RPMI7951 (cell line): ENCODE measurements at regions not wholly inside any gene's neighbourhood (a gene's known extent, or its start where the extent isn't known, plus 50 kb on each side); places are given as distances from the start of the nearest gene placed in this dataset.

Source experiments
- DNase-seq: peaks from one replicate; pipeline ENCODE4 v3.0.0-alpha.2; 2012; ENCODE audit warnings: low read depth

DNA sequence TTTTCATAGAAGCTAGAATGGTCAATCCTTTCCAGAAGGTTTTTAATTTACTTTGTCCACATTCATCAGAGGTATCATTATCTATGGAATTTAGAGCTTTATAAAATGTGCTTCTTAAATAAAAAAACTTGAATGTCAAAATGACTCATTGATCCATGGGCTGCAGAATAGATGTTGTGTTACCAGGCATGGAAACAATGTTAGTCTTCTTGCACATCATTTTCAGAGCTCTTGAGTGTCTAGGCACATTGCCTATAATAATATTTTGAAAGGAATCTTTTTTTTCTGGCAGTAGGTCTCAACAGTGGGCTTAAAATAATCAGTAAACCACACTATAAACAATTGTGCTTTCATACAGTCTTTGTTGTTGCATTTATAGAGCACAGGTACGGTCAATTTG is 200.3 kb downstream of the FAT4 start:
- no peak for DNase-seq

DNA sequence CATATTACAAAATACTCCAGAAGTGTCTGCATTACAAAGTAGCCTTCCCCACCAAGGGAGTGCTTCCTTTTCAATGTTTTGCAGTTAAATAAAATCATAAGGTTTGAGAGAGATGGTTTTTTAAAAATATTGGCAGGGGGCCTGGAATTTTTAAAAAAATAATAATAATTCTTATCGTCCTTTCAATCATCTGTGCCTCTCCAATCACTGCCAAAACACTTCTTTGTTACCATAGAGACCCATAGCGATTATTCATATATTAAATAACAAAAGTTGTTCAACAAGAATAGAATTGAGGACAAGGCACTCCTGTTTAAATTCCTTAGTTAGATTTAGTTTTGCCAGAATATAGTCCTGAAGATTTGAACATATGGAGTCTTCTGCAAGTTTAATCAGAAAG is 203.1 kb downstream of the FAT4 start:
- DNase-seq = no peak

DNA sequence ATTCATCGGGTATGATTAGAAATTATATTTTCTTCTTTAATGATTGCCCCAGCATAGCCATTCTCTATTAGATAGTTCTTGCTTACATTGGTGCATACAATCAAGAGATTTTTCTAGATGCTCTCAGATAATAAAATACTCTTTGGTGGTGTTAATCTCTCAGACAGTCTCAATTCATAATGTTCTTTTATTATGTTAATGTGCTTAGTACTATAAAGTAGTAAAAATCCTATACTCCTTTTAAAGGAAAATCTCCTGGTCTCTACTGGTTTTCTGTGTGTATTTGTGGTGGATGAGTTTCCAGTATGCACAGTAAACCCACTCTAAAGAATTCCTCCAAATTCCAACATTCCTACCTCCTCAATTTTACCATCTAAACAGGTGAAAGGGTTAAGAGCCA is 203.5 kb downstream of the FAT4 start:
- no peak for DNase-seq

DNA sequence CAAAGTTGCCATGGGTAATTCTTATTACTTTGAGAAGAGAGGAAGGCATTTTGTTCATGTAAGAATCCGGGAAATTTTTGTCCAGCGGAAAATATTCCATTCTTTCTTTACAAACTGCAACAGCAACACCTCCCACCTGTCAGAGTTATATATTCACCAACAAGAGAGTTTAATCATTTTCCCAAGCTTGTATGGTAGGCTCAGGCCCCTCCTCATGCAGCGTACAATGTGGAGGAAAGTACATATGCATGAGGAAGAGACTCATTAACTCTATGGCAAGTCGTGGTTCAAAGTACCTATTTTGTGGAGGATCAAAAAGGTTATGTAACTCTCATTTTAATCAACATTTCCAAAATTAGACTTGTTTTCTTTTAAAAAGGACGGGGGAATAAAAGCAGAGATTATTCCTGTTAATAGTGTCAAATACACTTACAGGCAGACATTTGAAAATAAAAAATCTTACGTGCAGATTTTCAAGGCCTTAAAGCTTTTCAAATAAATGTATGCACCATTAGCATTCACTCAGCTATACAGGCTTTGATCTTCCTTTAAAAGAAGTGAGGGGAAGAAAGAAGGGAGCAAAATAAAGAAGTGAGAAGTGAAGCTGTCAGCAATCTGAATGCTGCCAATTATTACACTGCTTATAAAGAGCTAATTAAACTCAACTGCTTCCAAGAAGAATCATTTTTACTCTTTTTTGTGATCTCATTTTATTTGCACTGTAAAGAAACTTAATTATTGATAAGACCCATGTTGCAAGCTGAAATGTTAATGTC is 204.8 kb downstream of the FAT4 start:
- no peak for DNase-seq

DNA sequence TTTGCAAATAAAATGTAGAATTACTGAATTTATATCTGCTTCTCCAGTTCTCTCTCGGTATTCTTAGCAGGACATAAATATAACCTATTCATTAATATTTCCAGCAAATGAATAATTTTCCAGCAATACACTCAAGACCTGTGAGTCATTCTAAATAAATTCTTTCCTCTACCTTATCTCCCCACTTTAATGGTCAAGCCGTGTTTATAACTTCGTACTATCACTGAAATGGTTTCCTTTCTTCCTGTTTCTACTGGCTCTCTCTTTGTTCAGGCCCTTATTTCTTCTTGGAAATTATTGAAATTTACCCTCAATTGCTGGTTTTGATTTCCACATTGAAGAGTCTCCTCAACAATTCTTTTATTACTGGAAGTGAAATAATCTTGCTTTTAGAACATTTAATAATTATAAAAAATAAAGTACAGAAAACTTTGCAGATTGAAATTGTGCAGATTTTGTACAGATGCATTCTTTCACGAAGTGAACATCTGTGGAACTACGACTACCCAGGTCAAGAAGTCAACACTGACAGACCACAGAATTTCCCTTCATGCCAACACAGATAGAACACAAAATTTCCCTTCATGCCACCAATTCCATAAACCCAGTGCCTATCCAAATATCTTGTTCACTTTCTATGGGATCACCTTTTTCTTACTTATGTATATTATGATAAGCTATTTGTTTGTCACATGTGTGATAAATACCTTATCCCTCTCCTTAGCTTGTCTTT is 205.7 kb downstream of the FAT4 start:
- DNase-seq = peak; percentile 3

DNA sequence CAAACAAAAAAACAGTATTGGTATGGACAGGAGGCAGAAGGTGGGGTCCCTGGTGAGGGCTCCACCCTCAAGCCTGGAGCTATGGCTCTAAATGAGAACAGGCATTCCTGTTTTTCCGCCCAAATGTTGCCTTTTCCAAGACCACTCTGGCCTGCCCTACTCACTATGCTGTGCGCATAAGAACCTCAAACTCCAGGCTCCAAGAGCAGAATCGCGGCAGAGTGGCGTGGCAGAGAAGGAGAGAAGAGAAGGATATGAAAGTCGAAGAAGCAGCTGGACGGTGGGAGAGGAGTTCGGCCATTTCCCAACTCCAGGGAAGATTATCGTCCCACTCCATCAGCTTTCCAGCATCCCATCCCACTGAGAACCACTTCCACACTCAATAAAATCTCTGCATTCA is 207.8 kb downstream of the FAT4 start:
- DNase-seq = no peak

DNA sequence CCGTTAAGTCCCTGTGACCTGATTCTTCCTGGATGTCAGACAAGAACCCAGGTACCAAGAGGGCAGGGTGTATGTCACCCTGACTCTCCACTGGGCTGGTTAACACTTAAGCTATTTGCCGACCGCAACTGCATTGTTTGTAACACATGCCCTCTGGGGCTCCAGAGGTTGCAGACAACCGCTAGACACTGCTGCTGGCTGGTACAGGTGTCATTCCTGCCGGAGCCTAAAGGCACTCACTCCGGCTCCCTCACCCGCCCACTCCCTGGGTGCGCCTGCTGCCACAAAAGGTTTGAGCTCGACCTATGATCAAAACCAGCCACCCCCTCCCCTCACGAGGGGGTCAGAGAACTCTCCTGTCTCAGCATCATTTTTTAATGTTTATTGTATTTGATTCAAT is 208.2 kb downstream of the FAT4 start:
- no peak for DNase-seq

DNA sequence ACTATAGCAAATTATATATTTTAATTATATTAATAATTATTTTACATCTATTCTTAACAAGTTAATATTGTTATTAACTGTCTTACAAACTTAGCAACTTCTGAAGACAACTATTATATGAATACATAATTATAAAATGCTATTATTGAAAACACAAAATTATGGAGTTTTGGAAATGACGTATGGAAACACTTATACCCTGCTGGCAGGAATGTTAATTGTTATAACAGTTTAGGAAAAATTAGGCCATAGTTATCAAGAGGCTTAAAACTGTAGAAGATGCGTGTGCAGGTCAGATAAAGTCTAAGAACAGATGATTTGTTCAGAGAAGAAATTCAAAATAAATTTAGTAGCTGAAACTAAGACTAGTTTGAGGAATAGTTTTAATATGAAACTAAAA is 211.7 kb downstream of the FAT4 start:
- no peak for DNase-seq

DNA sequence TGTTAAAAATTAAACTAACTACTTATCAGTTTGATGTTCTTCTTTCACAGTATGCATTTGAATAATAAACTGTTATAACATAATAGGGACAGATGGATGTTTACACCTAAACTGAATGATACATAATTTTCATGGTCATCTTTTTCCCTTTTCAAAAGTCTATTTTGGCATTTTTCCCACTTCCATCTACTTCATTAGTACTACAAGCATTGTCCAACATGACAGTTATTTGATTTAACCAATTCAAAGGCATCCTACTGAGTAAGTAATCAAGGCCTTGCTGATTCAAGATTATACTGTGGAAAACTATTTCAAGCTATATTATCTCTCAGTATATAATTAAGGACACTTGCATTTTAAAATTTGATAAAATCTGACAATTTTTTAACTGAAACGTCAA is 212.9 kb downstream of the FAT4 start:
- DNase-seq = no peak

DNA sequence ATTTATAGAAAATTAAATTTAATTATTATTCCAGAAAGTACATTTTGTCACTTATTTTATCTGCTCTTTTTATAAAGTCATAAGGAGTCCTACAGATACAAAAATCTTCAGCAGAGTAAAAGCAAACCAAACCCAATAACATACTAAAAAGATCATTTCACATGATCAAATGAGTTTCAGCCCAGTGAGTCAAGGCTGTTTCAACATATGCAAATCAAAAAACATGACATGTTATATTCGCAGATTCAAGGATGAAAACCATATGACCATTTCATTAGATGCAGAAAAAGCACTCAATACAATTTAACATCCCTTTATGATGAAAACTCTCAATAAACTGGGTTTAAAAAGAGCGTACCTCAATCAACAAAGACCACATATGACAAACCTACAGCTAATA is 214.3 kb downstream of the FAT4 start:
- DNase-seq = no peak

DNA sequence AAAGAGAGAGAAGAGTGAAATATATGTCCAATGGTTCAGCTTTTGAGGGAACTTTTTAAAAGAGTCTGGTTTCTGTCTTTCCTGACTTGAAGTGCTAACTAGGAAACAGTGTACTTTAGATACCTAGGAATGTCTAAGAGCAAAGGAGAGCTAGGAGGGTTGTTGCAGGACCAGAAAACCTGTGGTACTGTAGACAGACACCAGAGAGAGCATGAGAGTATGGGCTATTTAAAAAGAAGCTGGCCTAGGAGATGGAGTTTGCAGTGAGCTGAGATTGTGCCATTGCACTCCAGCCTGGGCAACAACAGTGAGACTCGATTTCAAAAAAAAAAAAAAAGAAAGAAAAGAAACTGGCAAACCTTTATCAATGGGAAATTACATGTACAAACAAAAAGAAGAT is 223.9 kb downstream of the FAT4 start:
- no peak for DNase-seq

DNA sequence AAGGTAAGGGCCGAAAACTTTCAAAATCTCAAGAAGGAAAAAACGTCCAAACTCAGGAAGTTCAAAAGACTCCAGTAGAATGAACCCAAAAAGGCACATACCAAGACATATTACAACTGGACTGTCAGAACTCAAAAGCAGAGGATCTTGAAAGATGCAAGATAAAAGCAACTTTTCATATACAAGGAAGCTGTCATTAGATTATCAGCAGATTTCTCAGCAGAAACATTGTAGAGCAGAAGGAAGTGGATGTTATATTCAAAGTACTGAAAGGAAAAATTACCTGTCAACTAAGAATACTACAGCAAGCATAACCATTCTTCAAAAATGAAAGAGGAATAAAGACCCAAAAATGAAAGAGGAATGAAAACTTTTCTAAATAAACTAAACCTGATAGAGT is 224.9 kb downstream of the FAT4 start:
- no peak for DNase-seq

DNA sequence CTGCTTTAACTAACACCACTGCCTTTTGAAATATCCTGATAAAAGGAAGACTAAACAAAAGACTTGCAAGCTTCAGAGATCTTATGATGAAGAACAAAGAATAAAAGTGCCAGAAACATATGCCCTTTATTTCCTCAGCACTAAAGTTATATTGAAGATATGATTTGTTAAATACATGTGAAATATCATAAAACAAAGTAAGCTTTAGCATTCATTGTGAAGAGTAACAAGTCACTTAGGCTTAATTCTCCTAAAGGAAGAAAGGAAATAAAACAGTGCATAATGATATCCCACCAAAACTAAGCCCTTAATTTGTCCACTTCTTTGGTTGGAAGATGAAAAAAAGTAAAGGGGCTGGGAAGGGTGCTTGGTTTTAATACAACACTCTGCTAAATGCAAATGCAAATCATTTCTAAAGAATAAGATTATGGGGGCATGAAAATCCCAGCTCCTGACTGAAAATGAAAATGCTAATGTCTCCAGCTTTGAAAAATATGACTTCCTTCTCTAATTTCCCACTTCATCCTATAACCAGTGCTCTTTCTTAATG is 227.2 kb downstream of the FAT4 start:
- DNase-seq = no peak

DNA sequence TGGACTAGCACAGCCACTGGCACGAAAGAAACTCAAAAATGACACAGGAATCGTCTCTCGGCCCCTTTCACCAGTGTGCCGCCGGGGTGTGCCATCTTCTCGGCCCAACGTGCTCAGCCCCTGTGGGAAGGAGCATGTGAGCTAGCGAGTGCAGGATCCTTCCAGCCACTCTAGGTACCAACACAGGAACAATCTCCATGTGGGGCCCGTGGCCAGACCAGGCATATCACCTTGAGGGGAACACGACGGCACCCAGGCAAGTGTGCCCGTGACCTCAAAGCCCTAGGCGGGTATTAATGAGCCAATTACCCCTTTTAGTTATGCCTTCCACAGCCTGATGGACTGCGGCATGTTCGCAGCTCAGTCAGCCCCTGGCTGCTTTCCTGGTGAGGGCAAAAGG is 231.5 kb downstream of the FAT4 start:
- no peak for DNase-seq

DNA sequence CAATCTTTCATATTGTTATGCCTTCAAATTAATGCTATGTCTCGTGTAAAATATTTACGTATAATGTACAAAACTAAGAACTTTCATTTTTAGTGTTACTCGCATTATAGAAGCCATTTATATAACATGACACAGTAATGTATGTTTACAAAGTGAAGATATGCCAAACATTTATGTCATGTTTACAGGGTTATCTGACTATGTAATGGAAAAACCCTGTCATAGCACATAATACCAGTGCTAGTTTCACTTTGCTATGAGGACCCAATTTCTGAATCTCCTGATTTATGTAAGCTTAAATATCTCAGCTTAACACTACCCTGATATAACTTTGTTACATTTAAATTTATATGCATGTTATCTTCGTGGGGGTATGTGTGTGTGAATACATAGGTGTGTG is 233.1 kb downstream of the FAT4 start:
- no peak for DNase-seq

DNA sequence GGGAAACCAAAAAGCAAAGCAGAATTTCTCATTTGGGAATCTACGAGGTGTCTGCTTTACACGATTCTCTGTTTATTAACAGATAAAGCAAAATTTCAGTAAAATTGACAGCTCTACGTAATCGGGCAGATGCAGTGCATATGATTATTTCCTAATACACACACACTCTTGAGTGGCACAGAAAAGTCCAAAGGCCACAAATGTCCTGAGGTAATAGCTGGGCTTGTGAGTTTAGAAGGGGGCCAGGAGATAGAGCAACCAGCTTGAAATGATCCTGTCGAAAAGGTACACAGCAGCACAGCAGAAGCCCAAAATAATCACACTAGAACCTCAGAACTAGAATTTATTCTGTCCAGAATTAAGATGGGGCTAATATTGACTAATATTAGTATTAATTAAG is 236.0 kb downstream of the FAT4 start:
- no peak for DNase-seq

DNA sequence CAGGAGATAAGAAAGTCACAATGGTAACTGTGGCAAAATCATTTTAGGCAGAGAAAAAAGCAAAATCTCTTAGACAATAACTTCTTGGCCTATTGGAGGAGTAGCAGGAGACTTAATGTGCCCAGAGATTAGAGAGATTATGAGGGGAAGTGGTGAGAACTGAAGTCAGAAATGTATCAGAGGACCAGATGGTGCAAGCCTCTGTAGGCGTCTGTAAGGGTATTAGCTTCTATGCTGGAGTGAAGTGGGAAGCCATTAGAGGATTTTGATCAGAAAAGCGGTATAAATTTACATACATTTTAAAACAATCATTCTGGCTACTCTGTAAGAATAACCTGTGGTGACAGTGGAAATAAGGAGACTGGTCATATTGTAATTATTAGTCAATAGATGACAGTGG is 236.7 kb downstream of the FAT4 start:
- no peak for DNase-seq

DNA sequence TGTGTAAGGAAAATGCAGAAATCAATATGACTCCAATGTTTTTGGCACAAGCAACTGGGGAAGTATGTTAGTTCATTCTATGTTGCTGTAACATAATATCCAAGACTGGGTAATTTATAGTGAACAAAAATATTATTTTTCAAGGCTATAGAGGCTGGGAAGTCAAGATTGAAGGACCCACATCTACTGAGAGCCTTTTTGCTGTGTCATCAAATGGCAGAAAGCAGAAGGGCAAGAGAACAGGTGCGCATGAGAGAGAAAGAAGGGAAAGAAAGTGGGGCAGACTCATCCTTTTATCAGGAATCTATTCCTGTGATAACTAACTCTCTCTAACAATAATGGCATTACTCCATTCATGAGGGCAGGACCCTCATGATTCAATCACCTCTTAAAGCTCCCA is 237.2 kb downstream of the FAT4 start:
- DNase-seq = no peak

DNA sequence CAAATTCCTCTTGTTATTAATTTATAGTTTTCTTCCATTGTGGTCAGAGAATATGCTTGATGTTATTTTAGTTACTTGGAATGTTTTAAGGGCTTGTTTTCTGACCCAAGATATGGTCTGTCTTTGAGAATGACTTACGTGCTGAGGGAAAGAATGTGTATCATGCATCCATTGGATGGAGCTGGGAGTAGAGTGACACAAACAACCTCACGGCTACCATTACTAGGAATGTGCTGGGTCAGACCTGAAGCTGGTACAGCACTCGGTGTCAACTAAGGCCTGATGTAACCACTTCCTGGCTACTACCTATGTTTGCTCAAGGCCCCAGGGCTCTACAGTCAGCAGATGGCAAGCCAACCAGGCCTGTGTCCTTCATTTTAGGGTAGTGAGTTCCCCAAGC is 257.8 kb downstream of the FAT4 start:
- DNase-seq = no peak

DNA sequence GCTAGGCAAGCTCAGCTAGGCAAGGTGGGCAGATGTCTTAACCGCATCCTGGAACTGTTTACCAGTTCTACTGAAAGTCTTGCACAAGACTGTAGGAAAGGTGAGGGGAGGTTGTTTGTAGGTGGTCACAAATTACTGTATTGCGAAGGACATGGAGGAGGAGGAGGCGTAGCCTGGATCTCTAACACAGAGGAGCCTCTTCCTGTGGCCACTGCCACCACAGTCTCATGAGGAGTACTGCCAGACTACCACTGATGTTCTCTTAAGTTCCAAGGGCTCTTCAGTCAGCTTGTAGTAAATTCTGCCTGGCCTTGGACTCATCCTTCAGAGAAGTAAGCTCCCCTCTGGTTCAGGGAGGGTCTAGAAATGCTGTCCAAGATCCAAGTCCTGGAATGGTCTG is 258.6 kb downstream of the FAT4 start:
- no peak for DNase-seq

DNA sequence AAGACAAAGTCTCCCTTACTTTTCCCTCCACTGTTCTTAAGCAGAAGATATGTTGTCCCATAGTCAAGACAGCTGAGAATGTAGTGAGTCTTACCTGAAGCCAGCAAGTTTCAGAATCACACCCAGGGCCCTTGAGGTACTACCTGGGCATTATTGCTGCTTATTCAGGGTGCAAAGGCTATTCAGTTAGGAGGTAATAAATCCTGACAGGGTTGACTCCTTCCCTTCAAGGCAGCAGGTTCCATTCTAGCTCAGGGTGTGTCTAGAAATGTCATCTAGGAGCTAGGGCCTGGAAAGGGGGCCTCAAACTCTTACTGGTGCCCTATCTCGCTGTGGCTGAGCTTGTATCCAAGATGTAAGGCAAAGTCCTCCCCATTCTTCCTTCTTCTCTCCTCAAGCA is 259.0 kb downstream of the FAT4 start:
- no peak for DNase-seq

DNA sequence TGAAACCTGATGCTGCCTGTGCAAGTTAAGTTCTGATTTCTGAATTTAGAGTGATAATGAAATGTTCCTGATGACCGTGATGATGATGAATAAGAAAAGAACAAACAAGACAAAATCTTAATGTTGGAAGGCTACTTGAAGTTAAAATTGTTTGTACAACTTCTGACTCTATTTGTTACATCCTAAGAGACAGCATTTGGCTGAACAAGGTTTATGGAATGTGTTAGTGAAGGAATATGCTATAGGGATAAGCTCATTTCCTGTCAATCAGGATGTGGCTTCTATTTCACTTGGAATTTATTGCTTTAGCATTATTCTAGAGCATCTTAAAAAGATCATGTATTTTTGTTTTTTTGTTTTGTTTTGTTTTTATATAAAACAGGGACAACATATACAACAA is 267.5 kb downstream of the FAT4 start:
- DNase-seq = no peak

DNA sequence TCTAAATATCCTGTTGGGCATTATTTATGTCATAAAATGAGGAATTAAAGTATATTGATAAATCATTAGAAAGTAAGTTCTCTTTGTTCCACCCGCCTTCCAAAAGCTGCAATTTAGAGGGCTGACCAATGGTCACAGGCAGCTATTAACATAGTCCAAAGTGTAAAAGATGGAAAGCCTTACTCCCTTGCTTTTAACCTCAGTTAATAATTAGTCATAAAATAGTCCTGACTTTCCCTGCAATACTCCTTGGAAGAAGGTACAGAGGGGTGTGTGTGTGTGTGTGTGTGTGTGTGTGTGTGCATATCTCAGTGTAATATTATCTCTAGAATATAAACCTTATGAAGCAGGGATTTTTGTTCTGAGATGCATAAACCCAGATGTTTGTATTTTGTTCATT is 275.4 kb downstream of the FAT4 start:
- no peak for DNase-seq
